ENCODE measurements at regions not wholly inside any gene's neighbourhood (a gene's known extent, or its start where the extent isn't known, plus 50 kb on each side); places are given as distances from the start of the nearest gene placed in this dataset.

DNA sequence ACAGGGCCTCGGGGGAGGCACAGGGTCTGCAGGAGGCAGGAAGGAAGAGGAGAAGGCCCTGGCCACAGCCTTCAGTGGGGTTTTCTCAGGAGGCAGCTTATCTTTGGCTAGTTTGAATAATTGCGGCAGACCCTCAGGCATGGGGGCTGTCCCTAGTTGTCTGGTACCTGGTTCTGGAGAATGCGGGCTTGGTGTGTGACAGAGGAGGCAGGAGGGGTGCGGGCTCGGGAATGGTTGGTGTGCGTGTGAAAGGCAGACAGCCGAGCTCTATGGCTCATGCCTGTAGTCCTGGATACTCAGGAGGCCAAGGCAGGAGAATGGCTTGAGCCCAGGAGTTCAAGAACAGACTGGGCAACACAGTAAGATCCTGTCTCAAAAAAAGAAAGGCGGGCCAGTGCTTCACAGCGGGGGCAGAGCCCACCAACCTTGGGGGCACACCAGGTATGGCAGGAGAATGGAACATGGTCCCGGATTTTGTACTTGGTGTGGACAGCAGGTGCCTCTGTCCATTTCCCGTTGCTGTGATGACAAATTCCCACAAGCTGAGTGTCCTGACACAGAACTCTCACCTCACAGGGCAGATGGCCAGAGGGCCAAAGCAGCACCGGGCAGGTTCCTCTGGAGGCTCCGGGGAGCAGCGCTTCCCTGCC is 640.6 kb downstream of the TBC1D22A start:
- TF ChIP-seq, protein P1, sequence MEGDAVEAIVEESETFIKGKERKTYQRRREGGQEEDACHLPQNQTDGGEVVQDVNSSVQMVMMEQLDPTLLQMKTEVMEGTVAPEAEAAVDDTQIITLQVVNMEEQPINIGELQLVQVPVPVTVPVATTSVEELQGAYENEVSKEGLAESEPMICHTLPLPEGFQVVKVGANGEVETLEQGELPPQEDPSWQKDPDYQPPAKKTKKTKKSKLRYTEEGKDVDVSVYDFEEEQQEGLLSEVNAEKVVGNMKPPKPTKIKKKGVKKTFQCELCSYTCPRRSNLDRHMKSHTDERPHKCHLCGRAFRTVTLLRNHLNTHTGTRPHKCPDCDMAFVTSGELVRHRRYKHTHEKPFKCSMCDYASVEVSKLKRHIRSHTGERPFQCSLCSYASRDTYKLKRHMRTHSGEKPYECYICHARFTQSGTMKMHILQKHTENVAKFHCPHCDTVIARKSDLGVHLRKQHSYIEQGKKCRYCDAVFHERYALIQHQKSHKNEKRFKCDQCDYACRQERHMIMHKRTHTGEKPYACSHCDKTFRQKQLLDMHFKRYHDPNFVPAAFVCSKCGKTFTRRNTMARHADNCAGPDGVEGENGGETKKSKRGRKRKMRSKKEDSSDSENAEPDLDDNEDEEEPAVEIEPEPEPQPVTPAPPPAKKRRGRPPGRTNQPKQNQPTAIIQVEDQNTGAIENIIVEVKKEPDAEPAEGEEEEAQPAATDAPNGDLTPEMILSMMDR (IDR thresholded peaks at IDR 0.05): no peak
- no peak for TF ChIP-seq ZFX (IDR thresholded peaks at IDR 0.05; ENCODE audit: borderline replicate concordance)
